ENCODE measurements at regions not wholly inside any gene's neighbourhood (a gene's known extent, or its start where the extent isn't known, plus 50 kb on each side); places are given as distances from the start of the nearest gene placed in this dataset.

DNA sequence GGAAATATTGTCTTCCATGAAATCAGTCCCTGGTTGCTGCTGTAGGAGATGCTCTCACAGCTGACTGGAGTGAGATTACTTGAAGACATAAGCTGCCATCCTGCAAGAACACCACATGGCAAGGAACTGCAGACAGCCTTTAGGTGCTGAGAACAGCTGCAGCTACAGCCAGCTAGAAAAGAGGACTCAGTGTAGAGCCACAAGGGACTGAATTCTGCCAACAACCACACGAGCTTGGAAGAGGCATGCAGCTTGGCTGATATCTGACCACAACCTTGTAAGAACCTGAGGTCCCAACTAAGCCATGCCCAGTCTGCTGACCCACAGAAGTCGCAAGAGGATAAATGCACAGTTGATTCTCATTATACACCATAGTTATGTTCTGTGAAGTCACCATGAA is 181.8 kb upstream of the ARL4C start:
- Histone ChIP-seq H3K4me1 (peaks cover 0 to 32% (median 3%) of the 10 kb centered on the region in 4 donors), H3K27ac (no peak overlapping the region), H3K4me3 (no peak overlapping the region), H3K9me3 (no peaks in the 10 kb centered on the region), H3K27me3 (no peaks in the 10 kb centered on the region), H3K36me3 (no peaks in the 10 kb centered on the region)
- TF ChIP-seq, protein P1, sequence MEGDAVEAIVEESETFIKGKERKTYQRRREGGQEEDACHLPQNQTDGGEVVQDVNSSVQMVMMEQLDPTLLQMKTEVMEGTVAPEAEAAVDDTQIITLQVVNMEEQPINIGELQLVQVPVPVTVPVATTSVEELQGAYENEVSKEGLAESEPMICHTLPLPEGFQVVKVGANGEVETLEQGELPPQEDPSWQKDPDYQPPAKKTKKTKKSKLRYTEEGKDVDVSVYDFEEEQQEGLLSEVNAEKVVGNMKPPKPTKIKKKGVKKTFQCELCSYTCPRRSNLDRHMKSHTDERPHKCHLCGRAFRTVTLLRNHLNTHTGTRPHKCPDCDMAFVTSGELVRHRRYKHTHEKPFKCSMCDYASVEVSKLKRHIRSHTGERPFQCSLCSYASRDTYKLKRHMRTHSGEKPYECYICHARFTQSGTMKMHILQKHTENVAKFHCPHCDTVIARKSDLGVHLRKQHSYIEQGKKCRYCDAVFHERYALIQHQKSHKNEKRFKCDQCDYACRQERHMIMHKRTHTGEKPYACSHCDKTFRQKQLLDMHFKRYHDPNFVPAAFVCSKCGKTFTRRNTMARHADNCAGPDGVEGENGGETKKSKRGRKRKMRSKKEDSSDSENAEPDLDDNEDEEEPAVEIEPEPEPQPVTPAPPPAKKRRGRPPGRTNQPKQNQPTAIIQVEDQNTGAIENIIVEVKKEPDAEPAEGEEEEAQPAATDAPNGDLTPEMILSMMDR (IDR thresholded peaks at IDR 0.05), result no peak
- no peak for TF ChIP-seq EP300 (IDR thresholded peaks at IDR 0.05)
- TF ChIP-seq POLR2A (IDR thresholded peaks at IDR 0.05), result no peak
- DNase-seq (ENCODE audit: low spot score in 2 of 2), result peak in 1 of 2 donors; percentile 31
- WGBS, 2 donors, result 59 to 67% methylated on average over 2 of the region's 2 CpGs

DNA sequence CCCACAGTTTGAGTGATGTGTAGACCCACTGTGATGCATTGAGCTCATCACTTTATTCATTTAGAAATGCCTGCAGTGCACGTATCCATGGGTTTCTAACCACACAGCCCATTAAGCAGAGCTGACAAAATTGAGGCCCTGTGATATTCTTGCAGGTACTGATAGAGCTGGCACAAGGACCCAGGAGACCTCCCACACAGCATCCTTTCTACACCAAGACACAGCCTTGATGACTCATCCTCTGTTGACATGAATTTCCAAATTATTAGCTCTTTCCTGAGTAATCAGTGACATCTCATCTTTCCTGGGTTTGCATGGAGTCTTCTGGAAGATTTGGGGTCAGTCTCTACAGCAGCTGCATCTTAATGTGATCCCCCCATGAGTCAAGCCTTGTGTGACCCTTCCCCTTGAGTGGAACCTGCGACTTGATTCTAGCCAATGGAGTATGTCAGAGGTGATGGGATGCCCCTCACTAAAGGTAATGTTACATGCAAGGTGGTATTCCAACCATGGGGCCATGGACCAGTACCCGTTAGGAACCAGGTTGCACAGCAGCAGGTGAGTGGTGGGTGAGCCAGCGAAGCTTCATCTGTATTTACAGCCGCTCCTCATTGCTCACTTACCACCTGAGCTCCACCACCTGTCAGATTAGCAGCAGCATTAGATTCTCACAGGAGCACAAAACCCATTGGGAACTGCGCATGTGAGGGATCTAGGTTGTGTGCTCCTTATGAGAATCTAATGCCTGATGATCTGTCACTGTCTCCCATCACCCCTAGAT is 181.1 kb upstream of the ARL4C start:
- 73 to 76% methylated on average over 5 to 6 of the region's 6 CpGs for WGBS, 2 donors
- H3K9me3 ChIP-seq, result no peaks in the 10 kb centered on the region
- H3K27me3 ChIP-seq, result no peaks in the 10 kb centered on the region
- no peaks in the 10 kb centered on the region for H3K36me3 ChIP-seq
- TF ChIP-seq, protein P1 (IDR thresholded peaks at IDR 0.05), result no peak
- H3K4me3 ChIP-seq, result no peak overlapping the region
- DNase-seq (ENCODE audit: low spot score in 2 of 2), result no peak
- H3K27ac ChIP-seq, result no peak overlapping the region
- peaks cover 0 to 32% (median 3%) of the 10 kb centered on the region in 4 donors for H3K4me1 ChIP-seq

- H3K4me3 ChIP-seq, result no peak overlapping the region
- no peak for DNase-seq (ENCODE audit: low spot score in 2 of 2)
- no peaks in the 10 kb centered on the region for H3K36me3 ChIP-seq
- 45 to 56% methylated on average over 8 of the region's 8 CpGs for WGBS, 2 donors
- no peak overlapping the region for H3K27ac ChIP-seq
- TF ChIP-seq POLR2A (IDR thresholded peaks at IDR 0.05), result no peak
- TF ChIP-seq, protein P1 (IDR thresholded peaks at IDR 0.05), result no peak
- no peak for TF ChIP-seq EP300 (IDR thresholded peaks at IDR 0.05)
- no peaks in the 10 kb centered on the region for H3K27me3 ChIP-seq
- H3K9me3 ChIP-seq, result no peaks in the 10 kb centered on the region
- peaks cover 0 to 32% (median 3%) of the 10 kb centered on the region in 4 donors for H3K4me1 ChIP-seq
Measured at GRCh38 chr2:234676783-234677450, 180.0 kb upstream of the ARL4C start.

- no peak overlapping the region for H3K27ac ChIP-seq
- H3K4me1 ChIP-seq, result peaks cover 0 to 32% (median 3%) of the 10 kb centered on the region in 4 donors
- TF ChIP-seq, protein P1 (IDR thresholded peaks at IDR 0.05), result no peak
- no peak for TF ChIP-seq POLR2A (IDR thresholded peaks at IDR 0.05)
- TF ChIP-seq EP300 (IDR thresholded peaks at IDR 0.05), result no peak
- no peak overlapping the region for H3K4me3 ChIP-seq
- H3K27me3 ChIP-seq, result no peaks in the 10 kb centered on the region
- no peaks in the 10 kb centered on the region for H3K9me3 ChIP-seq
- 47 to 51% methylated on average over 4 of the region's 4 CpGs for WGBS, 2 donors
- no peaks in the 10 kb centered on the region for H3K36me3 ChIP-seq
- DNase-seq (ENCODE audit: low spot score in 2 of 2), result no peak
Measured at GRCh38 chr2:234676109-234676782, 179.4 kb upstream of the ARL4C start.

- Histone ChIP-seq H3K27ac (no peak overlapping the region), H3K36me3 (no peaks in the 10 kb centered on the region), H3K4me3 (no peak overlapping the region), H3K27me3 (no peaks in the 10 kb centered on the region), H3K4me1 (peaks cover 0 to 27% (median 3%) of the 10 kb centered on the region in 4 donors), H3K9me3 (no peaks in the 10 kb centered on the region)
- DNase-seq (ENCODE audit: low spot score in 2 of 2), result no peak
- TF ChIP-seq EP300 (IDR thresholded peaks at IDR 0.05), result no peak
- TF ChIP-seq, protein P1 (IDR thresholded peaks at IDR 0.05), result no peak
- TF ChIP-seq POLR2A (IDR thresholded peaks at IDR 0.05), result no peak
- 36 to 38% methylated on average over 3 of the region's 3 CpGs for WGBS, 2 donors
Measured at GRCh38 chr2:234674781-234675201, 177.9 kb upstream of the ARL4C start.

All from tibial nerve (tissue), 4 donors.